Glutamatergic neuron (in vitro differentiated cells): ENCODE measurements at regions not wholly inside any gene's neighbourhood (a gene's known extent, or its start where the extent isn't known, plus 50 kb on each side); places are given as distances from the start of the nearest gene placed in this dataset.
A peak's percentile ranks its signal among the peaks of the same experiment; 100 is the strongest.

Experiments used
- DNase-seq: peaks from one replicate; pipeline ENCODE4 v3.0.0; 2022
- H3K27ac Mint-ChIP-seq: one replicate; pipeline ENCODE4 v1.8.0; 2020; ENCODE audit warnings: mild to moderate bottlenecking, mixed read lengths, inconsistent platforms; ENCODE audit not compliant: unreplicated experiment
- H3K27me3 Mint-ChIP-seq: one replicate; pipeline ENCODE4 v1.8.0; 2020; ENCODE audit warnings: mild to moderate bottlenecking, moderate library complexity, mixed read lengths, inconsistent platforms; ENCODE audit not compliant: unreplicated experiment
- H3K36me3 Mint-ChIP-seq: one replicate; pipeline ENCODE4 v1.8.0; 2020; ENCODE audit warnings: mild to moderate bottlenecking, mixed read lengths, inconsistent platforms; ENCODE audit not compliant: unreplicated experiment
- H3K4me1 Mint-ChIP-seq: one replicate; pipeline ENCODE4 v1.8.0; 2020; ENCODE audit warnings: mild to moderate bottlenecking, low read depth, mixed read lengths, inconsistent platforms; ENCODE audit not compliant: unreplicated experiment
- H3K4me3 Mint-ChIP-seq: one replicate; pipeline ENCODE4 v1.8.0; 2020; ENCODE audit warnings: mild to moderate bottlenecking, mixed read lengths, inconsistent platforms; ENCODE audit not compliant: unreplicated experiment
- H3K9me3 Mint-ChIP-seq: one replicate; pipeline ENCODE4 v1.8.0; 2020; ENCODE audit warnings: mild to moderate bottlenecking, moderate library complexity, mixed read lengths, inconsistent platforms; ENCODE audit not compliant: unreplicated experiment
- CTCF ChIP-seq: fragments of 200-600 bp; sonication (generic); IDR thresholded peaks from one replicate; pipeline ENCODE4 v1.5.0; 2021; ENCODE audit not compliant: partially characterized antibody, unreplicated experiment

GRCh38 chr18:5065615-5066014 lies 131.4 kb downstream of the AKAIN1 start:
- Mint-ChIP-seq H3K4me1 (peaks cover 7% of the 10 kb centered on the region), H3K9me3 (peaks cover 2% of the 10 kb centered on the region), H3K27ac (no peak overlapping the region), H3K4me3 (no peak overlapping the region), H3K27me3 (peaks cover 3% of the 10 kb centered on the region), H3K36me3 (no peaks in the 10 kb centered on the region)
- no peak for TF ChIP-seq CTCF
- no peak for DNase-seq

GRCh38 chr18:5064841-5065370 lies 132.2 kb downstream of the AKAIN1 start:
- no peaks in the 10 kb centered on the region for H3K36me3 Mint-ChIP-seq
- no peak overlapping the region for H3K27ac Mint-ChIP-seq
- no peak for TF ChIP-seq CTCF
- peaks cover 2% of the 10 kb centered on the region for H3K9me3 Mint-ChIP-seq
- H3K4me3 Mint-ChIP-seq: no peak overlapping the region
- peaks cover 7% of the 10 kb centered on the region for H3K4me1 Mint-ChIP-seq
- DNase-seq: no peak
- peaks cover 3% of the 10 kb centered on the region for H3K27me3 Mint-ChIP-seq

- no peak for TF ChIP-seq CTCF
Measured at GRCh38 chr18:5061785-5062184, 135.3 kb downstream of the AKAIN1 start.

GRCh38 chr18:5060543-5060942 lies 136.5 kb downstream of the AKAIN1 start:
- Mint-ChIP-seq H3K36me3 (no peaks in the 10 kb centered on the region), H3K27me3 (peaks cover 2% of the 10 kb centered on the region), H3K4me3 (no peak overlapping the region), H3K9me3 (peaks cover 2% of the 10 kb centered on the region), H3K4me1 (peaks cover 9% of the 10 kb centered on the region), H3K27ac (no peak overlapping the region)
- TF ChIP-seq CTCF: no peak
- no peak for DNase-seq

More at GRCh38 chr18:5061785-5062184, 135.3 kb downstream of the AKAIN1 start:
- Mint-ChIP-seq H3K9me3 (peaks cover 2% of the 10 kb centered on the region), H3K27me3 (peaks cover 3% of the 10 kb centered on the region), H3K4me3 (no peak overlapping the region), H3K4me1 (peaks cover 9% of the 10 kb centered on the region), H3K36me3 (no peaks in the 10 kb centered on the region), H3K27ac (no peak overlapping the region)
- DNase-seq: no peak

GRCh38 chr18:5059696-5060032 lies 137.4 kb downstream of the AKAIN1 start:
- no peak for TF ChIP-seq CTCF
- H3K27ac Mint-ChIP-seq: peak overlapping the region; percentile 69
- H3K36me3 Mint-ChIP-seq: no peaks in the 10 kb centered on the region
- DNase-seq: no peak
- peaks cover 9% of the 10 kb centered on the region for H3K4me1 Mint-ChIP-seq
- H3K27me3 Mint-ChIP-seq: no peaks in the 10 kb centered on the region
- H3K4me3 Mint-ChIP-seq: no peak overlapping the region
- peaks cover 2% of the 10 kb centered on the region for H3K9me3 Mint-ChIP-seq
